COLO829 (cell line): ENCODE measurements at regions not wholly inside any gene's neighbourhood (a gene's known extent, or its start where the extent isn't known, plus 50 kb on each side); places are given as distances from the start of the nearest gene placed in this dataset.

Experiments used
- DNase-seq: peaks from one replicate; pipeline ENCODE4 v3.0.0; 2012; ENCODE audit warnings: low spot score

- no peak for DNase-seq
Measured at GRCh38 chr20:62527781-62528180, 52.0 kb upstream of the GATA5 start.

DNA sequence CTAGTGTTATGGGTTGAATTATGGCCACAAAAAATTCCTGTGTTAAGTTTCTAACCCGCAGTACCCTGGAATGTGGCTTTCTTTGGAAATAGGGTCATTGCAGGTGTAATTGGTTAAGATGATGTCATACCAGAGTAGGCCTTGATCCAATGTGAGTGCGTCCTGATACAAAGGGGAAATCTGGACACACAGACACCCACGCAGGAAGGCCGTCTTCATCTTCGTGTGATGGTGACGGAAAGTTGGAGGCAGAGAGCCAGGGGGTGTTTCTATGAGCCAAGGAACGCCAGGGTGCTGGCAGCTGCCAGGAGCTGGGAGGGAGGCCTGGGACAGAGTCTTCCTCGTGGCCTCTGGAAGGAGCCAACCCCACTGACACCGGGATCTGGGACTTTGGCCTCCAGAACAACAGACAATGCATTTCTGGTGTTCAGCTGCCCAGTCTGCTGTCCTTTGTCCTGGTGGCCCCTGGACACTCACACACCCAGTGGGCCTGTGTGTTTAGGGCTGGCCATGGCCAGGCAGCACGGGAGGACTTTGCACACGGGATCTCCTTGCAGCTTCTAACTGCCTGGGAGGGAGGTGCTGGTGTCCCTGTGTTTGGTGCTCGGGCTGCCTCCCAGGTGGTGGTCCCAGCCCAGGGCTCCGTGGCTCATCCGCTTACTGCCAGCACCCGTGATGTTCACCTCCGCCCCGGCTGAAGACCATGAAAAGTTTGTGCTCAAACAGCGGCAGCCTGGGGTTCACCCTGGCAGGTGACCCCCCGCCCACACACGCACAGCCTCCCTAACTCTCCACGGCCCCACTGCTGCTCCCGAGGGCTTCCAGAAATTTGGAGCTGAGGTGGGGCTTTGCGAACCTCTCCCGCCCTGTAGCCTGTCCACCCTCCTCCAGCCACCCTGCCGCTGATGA is 53.4 kb upstream of the GATA5 start:
- DNase-seq = no peak

- no peak for DNase-seq
Measured at GRCh38 chr20:62529896-62530642, 54.3 kb upstream of the GATA5 start.

- DNase-seq = no peak
Measured at GRCh38 chr20:62530643-62531032, 54.8 kb upstream of the GATA5 start.

GRCh38 chr20:62531046-62531838 is 55.4 kb upstream of the GATA5 start:
- no peak for DNase-seq

GRCh38 chr20:62532921-62533320 is 57.1 kb upstream of the GATA5 start:
- DNase-seq = no peak

DNA sequence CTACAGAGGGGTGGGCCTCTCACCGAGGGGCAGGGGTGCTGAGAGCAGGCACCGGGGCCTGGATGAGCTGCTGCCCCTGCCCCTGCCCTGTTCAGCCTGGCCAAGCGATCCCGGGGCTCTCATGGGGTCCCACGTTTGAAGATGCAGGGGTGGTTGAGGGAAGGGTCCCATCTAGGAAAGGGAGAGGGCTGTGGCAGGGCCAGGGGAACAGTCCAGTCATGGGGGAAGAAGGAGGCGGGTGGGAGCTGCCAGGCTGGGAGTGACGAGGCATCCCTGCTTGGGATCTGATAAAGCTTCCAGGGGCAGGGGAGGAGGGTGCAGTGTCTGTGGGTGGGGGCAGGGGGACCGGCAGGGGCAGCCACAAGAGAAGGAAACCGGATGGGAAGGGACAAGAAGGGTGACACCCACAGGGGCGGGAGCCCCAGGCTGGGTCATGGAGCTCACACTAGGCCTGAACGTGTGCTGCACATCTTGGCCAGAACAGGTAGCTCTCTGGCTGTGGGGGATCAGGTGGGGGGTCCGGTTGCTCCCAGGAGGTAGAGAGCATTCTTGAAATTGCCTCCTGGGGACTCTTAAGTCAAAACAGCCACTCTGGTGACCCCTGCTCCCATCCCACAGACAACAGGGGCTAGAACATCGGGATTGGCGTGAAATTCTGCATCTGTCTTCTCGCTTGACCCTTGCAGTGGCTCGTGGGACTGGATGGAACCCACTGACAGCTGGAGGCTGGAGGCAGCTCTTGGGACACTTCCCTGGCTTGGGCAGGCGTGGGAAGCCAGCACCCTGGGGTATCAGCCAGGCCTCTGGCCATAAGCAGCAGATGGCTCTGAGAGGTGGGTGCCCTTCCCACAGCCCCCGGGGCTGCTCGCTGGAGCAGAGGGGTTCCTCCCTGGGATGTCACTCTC is 58.0 kb upstream of the GATA5 start:
- no peak for DNase-seq

- DNase-seq = no peak
Measured at GRCh38 chr20:62534526-62535221, 58.9 kb upstream of the GATA5 start.

GRCh38 chr20:62535282-62535811 is 59.6 kb upstream of the GATA5 start:
- DNase-seq = no peak

DNA sequence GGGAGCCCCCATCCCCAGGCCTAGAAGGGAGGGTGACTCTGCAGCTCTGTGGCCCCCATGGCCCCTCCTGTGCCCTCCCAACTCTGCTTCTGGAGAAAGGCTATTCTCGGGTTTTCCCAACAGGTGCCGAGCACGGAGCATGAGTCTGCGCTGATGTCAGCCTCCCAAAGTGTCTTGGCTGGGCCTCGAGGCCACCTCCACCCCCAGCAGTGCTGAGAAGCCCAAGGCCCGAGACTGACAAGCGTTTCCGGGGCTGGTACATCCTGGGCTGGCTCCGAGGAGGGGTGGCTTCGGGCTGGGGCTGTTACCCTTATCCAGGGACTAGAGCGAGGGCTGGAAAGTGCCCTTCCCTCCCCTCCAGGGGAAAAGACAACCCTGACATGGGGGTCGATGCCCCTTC is 60.2 kb upstream of the GATA5 start:
- DNase-seq = no peak

GRCh38 chr20:62536871-62537401 is 61.1 kb upstream of the GATA5 start:
- no peak for DNase-seq

GRCh38 chr20:62537649-62538292 is 62.0 kb upstream of the GATA5 start:
- DNase-seq = no peak

DNA sequence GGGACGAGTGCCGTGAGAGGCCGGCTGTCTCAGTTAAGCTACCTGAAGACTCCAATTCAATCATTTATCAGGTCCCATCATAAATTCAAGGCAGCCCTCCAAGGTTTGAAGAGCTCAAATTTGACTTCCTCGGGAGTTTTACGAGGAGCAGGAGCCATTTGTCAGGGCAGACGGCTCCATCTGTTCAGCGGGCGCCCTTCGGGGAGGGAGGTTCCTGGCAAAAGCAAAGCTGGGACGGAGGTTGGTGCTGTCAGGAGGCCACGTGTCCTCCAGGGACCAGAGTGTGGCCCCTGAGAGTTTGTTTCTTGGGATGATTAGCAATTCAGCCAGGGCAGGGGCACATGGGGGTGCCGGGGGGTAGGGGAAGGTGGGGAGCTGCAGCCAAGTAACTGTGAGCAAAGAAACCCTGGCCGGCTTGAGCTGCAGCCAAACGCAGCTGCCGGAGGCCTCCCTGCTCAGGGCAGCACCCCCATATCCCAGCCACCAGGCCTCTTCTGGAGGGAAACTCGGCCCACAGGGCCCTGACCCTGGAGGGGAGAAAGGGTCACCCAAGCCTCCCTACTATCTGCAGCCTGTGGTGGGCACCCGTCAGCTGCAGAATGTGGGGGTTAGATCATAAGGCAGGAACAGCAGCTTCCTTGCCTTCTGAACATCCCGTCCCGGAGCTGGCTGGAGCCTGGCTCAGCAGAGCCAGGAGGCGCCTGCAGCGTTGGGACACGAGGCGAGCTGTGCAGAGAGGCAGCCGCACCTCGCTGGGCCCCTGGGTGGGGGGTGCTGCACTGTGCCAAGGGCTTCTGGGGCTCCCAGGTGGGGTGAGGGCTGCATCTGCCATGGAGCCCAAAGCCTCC is 63.6 kb upstream of the GATA5 start:
- no peak for DNase-seq

GRCh38 chr20:62540504-62540903 is 64.7 kb upstream of the GATA5 start:
- DNase-seq = no peak

DNA sequence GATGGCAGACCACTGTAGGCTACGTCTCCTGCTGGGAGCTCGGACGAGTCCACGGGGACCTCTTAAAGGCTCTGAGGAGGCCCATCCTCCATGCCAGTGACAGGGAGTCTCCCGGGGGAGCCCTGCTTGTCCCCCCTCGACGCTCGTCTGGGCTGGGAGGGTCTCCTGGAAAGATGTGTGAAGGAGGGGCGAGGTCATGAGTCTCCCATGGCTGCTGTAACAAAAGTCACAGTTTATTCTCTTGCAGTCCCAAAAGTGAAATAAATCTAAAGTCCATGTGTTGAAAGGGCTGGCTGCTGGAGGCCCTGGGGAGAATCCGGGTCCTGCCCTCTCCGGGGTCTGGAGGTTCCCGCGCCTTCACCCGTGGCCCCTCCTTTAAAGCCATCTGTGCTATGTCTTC is 67.1 kb upstream of the GATA5 start:
- no peak for DNase-seq

GRCh38 chr20:62543470-62544302 is 67.9 kb upstream of the GATA5 start:
- DNase-seq = no peak

GRCh38 chr20:62544505-62545055 is 68.8 kb upstream of the GATA5 start:
- no peak for DNase-seq

DNA sequence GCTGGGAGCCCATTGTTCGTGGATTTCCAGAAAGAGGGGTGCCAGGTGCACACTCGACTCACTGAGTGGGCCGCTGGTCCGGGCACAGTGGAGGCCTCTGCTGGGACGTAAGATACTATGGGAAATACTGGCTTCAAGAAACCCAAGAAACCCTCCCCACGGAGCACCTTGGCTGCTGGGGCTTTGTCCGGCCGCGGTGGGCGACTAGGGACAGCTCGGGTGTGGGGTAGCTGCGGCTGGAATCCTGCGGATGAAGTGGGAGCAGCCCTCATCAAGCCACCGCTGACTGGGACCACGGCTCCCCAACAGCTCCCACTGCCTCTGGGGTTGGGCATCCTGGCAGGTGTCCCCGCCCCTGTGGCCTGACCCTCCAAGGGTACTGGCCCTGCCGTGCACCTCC is 69.5 kb upstream of the GATA5 start:
- no peak for DNase-seq
